ENCODE measurements at regions not wholly inside any gene's neighbourhood (a gene's known extent, or its start where the extent isn't known, plus 50 kb on each side); places are given as distances from the start of the nearest gene placed in this dataset.
A peak's percentile ranks its signal among the peaks of the same experiment; 100 is the strongest.

DNA sequence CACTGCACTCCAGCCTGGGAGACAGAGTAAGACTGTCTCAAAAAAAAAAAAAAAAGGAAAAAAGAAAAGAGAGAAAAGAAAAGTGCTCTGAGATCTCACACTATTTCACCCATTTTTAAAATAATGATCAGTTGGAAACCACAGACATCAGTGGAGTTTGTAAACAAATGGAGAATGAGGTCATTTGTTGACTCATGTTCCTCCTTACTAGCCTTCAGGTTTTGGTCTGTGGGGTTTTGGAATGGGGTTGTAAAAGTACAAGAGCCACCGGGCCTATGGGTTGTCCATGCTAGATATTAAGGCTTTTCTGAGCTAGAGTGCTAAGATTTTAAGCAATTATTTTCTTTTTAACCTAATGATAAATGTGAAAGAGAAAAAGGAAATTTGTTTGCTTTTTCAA is 104.4 kb upstream of the PRL start:
- no peak for DNase-seq

DNA sequence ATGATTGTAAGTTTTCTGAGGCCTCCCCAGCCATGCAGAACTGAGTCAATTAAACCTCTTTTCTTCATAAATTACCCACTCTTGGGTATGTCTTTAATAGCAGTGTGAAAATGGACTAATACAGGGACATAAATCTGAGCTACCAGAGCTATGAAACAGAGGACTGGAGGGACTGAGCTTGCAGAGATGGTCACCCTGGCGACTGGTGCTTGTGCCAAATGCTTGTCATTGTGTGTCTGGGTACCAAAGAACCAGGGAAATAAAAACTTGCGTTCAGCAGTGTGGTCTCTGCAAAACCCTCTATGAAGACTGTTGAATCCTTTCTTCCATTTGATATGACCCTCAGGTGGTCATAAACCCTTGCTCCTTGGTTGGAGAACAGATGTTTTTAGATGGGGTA is 105.1 kb upstream of the PRL start:
- no peak for DNase-seq

DNA sequence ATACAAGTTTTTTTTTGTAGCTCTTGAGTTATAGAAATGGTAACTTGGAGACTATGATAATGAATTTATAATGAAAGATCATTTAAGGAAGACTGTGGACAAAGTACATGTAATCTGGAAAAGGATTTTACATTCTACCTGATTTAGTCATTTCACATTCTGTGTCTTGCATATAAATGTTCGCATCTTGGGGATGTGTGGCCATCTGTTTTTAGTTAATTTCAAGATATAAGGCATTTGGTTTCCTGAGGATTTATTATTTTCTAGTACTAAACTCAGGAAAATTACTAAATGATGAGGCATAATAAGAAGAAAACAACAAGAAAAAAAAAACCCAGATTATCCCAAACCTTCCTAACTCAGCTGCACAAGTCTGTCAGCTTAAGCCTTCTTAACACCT is 112.7 kb upstream of the PRL start:
- DNase-seq = no peak

DNA sequence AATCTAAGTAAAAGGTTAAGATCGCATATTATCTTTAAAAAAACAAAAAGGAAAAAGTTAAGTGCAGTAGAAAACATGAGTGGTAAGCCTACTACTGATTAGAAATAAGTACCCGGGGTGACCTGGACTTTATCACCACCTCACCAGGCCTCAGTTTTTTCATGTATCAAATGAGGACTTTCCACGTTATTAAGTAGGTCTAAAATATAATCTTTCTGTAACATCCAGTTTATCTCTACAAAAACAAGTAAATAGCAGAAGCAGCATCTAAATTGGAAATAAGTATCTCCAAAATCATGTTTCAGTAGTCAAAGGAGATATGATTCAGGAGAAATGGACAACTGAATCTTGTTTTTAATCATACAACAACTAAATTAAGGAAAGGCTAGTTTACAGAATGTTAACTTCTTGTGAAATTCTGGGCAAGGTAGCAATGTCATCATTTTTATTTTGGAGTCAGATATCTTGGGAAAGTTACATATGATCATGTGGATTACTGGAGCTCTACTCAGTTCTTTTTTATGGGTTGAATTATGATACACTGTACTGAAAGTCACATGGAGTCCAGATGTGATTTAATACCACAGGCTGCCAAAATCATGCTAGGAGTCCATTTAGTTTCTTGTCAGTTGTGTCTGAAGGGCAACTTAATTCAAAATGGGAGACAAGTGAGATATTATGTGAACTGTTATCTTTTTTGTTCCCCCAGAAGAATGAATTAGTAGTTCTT is 114.7 kb upstream of the PRL start:
- DNase-seq = no peak

DNA sequence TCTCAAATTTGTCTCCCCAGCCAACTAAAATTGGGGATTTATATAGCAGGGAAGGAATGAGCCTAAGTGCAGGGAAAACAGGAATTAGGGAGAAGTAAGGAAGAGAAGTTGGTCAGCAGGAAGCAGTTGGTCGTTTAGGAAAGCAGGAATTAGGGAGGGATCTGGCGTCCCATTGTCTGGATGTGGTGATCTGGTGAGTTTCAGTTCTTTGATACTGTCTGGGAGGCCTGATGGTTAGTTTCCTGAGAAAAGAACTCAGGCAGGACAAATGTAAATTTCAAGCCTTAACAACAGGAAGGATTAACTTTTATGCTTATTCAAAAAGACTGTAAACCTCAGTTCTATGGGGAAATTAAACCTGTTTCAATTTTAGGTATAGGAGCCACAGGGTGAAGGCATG is 116.2 kb upstream of the PRL start:
- no peak for DNase-seq

DNA sequence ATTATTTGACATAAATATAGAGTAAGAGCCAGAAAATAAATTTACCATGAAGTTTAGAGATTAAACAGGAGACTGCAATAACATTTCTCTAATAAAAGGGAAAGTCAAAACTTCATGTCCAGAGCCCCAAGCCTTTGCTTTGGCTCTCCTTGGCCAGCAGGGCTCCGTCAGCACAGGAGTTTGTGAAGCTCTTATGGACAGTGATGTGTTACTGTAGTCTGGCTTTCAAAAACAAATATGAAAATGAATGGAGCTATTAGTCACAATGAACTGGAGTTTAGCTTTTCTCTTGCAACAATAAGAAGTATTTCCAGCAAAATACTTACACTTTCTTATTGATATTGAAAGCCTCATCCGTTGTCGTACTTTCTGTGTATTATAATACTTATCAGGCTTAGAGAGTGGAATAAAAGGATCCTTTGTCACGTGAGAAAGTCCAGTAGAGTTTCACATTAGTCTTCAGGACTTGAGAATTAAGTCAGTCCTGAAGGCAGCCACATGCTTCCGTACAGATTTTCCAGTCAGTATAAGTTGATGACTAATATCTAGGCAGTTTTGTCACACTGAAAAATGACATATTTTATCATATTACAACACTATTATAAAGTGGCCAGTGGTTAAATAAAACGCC is 117.0 kb upstream of the PRL start:
- no peak for DNase-seq

DNA sequence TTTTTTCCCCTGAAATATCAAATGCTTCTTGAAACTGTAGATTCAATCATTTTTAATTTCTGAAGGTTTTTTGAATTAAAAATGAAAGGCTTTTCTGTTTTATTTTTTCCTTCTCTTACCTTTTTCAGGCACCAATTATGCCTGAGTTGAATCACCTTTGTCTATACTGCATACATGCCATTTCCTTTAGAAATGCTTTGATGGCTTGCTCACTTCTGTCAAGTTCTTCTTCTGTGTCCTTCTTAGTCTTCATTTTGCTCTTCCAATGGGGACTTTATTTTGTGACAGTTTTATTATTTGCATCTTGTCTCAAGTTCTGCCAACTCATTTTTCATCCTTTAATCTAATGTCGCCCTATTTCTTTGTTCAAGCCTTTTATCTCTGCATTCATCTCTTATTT is 121.9 kb upstream of the PRL start:
- no peak for DNase-seq

DNA sequence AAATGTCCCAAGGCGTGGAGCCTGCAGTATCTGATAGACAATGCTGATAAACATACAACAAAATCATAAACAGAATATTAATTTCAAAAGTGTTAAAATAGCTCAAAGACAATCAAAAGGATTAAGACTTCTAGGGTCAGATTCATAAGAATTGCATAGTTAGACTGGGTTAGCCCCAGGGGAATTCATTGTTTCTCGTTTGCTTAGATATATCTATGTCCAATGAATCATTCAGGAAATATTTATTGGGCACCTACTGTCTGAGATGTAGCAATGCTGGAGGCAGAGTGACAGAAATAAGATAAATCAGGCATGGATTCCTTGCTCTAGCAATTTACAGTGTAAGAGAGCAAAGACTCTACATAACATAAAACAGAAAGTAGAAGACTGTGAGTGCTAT is 124.4 kb upstream of the PRL start:
- DNase-seq = no peak

DNA sequence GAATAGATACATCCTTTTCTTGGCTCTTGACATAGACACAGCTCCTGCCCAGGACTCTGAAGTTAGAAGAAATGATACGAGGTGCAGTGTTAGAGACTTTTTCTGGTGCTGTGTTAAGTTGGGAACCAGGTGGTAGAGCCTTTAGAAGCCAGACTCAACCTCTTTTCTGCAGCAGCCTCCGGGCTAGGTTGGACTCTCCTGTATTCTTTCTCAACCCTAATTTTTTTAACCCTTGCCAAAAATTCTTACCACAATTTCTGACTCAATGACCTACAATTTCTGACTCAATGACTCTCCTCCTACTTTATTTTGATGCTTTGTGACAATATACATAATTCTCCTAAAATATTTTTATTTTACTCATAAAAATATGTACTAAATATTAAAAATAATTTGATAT is 127.4 kb upstream of the PRL start:
- DNase-seq = no peak

DNA sequence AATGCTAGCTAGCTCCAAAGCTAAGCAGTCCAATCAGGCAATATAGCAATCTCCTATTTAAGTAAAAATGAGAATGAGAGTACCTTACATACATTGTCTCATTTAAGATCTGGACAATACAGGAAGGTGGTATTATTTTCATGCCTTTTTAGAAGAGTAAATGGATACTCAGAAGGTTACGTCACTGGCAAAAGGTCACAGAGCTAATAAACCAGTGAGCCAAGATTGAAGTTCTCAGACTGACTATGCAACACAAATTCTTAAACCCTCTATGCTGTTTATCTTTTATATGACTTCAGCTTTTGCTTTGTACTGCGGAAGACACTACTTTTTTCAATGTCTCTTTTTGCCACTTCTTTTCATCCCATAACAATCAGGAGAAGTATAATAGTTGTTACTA is 135.2 kb upstream of the PRL start:
- no peak for DNase-seq

DNA sequence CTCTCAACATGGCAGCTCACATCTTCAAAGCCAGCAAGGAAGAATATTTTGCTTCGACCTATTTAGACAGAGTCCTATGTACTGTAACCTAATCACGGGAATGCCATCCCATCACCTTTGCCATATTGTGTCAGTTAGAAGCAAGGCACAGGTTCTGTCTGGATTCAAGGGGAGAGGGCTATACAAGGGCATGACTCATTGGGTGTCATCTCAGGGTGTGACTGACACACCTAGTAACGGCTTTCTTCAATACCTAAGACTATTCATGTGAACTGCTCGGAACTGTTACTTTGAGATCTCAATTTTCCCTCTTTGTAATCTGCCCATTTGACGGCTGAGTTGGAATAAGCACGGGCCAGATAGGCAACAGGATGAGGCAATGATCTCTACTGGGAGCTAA is 135.6 kb upstream of the HDGFL1 start:
- DNase-seq = no peak

DNA sequence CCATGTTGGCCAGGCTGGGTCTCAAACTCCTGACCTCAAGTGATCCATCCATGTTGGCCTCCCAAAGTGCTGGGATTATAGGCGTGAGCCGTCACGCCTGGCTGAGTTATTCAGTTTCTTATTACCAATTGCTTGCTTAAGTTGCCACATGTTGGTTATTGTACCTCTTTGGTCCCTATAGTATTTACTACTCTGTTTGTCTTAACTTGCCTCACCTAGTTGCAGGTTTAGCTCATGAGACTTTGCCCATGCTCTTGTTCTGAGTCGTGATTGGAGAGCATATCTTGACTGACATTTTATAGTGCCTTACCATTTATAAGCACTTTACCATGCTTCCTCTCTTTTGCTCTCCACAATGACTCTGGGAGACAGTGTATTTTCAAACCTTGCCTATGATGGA is 134.2 kb upstream of the HDGFL1 start:
- no peak for DNase-seq

DNA sequence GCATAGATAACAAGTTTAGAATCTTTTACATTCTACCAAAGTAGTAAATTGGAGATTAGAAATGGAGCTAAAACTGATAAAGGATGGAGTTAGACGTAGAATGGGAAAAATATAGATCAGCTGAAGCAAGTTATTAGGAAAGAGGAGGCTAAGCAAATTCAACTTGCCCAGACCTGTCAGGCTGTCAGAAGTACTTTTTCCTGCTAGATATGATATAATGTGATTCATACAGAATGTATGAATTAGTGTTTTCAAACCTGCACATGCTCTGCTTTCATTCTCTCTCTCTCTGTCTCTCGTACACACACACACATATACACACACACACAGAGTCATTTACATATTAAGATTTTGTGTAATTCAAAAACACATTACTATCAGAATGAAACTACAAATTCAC is 133.2 kb upstream of the HDGFL1 start:
- no peak for DNase-seq

DNA sequence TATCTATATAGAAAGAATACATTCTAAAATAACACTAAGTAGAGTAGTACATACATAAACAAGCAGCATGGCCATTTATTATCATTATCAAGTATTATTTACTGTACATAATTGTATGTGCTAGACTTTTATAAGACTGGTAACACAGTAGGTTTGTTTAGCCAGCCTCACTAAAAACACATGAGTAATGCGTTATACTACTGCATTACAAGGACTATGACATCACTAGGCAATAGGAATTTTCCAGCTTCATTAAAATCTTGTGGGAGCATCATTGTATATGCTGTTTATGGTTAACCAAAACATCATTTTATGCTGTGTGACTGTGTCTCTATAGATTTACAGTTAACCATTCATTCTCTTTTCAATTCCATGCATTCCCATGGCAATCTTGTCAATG is 131.7 kb upstream of the HDGFL1 start:
- no peak for DNase-seq

DNA sequence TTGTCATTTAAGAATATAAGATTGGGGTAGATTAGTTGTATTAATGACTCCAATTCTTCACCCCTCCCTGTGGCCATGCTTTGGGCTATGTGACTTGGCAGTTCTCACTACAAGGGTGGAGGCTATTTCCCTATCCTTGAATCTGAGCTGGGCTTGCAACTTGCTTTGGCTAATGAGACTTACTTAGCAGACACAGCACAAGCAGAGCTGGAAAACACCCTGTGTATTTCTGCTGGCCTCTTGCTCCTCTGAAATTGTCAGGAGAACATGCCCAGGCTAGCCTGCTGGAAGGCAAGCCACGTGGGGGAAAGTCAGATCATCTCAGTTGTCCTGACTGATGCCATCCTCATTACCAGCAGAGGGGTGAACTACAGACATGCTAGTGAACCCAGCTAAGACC is 126.5 kb upstream of the HDGFL1 start:
- peak in 1 of 3 experiments; percentile 3 for DNase-seq

DNA sequence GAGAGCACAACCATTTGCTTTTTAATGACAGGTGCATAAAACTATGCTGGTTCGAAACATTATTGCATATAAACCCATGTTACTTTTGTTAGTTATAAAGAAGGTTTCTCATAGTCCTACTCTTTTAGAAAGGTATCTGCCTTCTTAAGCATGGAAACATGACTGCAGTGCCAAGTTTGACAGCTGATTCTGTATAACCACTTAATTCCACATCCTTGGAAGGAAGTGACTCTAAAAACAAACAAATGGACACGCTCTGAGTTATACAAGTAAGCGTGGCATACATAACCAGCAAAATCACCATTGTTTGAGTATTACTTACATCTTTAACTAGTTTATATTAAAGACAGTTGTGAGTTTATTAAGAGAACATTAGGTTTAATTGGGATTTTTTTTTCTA is 125.0 kb upstream of the HDGFL1 start:
- no peak for DNase-seq

DNA sequence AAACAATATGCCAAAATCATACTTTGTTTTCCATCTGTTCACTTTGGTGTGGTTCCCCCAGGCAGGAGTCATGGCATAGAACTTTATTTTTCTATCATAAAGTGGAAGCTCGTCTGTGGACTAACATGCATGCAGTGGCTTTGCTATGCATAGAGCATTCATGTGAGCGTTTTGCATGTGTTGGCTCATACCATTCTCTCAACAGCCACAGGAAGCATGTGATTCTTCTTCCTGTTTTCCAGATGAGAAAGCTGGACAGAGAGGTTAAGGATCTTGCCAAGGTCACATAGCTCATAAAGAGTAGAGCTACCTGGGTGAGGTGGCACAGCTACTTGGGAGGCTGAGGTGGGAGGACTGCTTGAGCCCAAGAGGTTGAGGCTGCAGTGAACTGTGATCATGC is 123.4 kb upstream of the HDGFL1 start:
- no peak for DNase-seq

DNA sequence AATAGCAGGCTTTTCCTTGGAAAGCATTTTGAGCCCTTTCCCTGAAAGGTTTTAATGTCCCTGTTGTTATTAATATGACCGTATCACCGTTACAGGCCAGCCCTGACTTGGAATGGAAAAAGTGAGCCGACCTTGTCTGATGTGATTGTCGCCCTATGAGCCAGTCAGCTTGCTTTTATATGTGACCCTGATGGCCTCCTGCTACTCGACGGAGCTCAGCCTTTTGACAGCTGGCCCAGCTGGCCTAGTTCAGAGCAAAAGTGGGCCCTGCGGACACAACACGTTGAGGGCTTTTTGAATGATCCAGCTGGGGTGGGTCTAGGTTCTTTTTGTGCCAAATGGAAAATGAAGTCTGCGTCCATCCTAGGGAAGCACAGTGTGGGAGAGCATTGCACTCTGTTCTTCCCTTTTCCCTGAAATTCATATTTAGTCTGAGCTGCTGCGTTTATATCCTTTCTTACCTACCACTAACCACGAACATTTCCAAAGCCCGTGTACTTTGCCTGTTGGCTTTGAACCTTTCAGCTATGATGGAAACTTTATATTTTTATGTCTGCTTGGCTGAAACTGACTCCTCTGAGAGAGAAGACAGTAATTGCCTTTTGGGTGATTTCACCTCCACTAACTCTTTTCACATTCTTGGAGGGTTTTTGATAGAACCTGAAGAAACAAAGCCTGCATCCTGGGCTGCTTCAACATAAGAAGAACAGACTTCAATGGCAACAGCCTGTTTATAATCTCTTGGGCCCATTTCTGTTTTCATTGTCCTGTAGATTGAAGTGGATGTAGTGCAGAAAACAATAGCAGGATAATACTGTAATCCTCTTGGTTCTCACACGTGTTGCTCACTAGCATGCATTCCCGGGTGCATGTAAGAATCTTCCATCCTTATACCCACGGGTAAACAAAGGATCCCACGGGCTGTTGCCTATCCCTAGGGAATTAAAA is 121.8 kb upstream of the HDGFL1 start:
- no peak for DNase-seq

DNA sequence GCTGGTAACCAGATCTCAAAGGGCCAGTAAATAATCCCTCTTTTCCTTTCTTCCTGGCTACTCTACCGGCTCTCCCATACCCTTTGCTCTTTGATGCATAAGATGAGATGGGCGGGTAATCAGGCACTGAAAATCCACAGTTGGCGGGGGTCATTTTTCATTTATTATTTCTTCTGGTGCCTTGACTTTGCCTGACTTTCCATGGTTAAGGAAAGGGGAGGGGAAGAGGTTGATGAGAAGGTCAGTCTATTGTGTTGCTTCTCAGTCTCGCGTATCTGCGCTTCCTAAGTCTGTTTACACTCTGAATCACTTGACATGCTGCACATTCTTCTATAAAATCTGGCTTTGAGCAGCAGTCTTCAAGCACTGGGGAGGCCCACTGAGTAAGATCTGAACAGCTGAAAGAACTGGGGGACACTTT is 121.1 kb upstream of the HDGFL1 start:
- DNase-seq = peak in 1 of 3 experiments; percentile 9

DNA sequence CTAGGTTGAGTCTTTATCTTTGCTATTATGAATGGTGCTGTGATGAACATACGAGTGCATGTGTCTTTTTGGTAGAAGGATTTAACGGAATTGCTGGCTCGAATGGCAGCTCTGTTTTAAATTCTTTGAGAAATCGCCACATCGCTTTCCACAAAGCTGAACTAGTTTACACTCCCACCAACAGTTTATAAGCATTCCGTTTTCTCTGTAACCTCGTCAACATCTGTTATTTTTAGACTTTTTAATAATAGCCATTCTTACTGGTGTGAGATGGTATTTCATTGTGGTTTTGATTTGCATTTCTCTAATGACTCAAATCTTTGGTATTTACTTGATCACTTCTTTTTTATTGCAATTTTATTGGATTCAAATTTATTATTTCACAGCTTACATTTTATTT is 117.4 kb upstream of the HDGFL1 start:
- DNase-seq = no peak

DNA sequence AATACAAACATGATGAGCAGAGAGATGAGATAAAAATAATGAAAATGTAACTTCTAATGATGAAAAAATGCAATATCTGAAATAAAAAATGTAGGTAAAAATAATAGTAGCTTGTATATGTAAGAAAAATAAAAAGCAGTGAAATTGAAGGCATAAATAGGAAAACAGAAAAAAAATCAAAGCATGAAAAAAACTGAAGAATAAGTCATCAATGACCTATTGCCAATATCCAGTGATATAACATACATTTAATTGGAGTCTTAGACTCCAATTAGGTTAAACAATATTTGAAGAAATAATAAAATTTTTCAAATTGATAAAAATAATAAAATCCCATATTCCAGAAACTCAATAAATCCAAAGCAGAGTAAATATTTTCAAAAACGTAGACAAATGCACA is 114.0 kb upstream of the HDGFL1 start:
- DNase-seq = no peak

DNA sequence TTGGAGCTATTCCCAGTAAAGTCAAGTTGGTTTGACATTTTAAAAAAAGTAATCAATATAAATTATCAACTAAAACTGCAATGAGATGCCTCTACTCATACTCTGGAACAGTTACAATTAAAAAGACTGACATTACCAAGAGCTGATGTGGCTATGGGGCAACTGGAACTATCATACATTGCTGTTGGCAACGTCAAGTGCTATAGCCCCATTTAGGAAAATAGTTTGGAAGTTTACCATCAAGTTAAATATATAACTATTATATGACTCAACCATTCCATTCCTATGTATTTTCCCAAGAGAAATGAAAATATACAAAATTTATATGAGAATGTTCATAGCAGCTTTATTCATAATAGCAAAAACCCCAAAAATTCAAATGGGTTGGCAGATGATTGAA is 111.4 kb upstream of the HDGFL1 start:
- no peak for DNase-seq

DNA sequence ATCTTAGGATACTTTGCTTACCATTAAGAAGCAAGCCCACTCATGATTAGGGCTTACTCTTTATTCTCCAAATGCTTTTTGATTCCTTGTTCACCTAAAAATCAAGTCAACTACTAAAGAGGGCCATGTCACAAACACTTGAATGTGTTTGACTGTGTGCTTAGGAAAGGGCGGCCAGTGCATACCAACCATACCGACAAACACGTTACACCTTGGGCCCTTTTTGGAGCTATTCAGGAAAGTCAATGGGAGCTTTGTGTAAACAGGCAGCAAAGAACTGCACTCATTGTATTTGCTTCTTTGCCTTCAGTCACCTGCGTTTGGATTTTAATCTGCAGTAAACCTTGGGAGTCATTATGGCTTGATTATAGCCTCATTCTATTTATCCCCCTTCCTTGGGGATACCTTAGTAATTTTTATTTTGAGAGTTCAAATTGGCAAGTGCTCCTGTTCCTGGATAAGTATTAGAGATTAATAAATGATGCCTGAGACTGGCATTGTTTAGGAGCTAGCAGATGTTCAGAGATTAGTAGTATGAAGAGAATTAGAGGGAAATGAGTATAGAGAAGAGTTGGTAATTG is 102.6 kb upstream of the HDGFL1 start:
- DNase-seq = peak in 1 of 3 experiments; percentile 17

DNA sequence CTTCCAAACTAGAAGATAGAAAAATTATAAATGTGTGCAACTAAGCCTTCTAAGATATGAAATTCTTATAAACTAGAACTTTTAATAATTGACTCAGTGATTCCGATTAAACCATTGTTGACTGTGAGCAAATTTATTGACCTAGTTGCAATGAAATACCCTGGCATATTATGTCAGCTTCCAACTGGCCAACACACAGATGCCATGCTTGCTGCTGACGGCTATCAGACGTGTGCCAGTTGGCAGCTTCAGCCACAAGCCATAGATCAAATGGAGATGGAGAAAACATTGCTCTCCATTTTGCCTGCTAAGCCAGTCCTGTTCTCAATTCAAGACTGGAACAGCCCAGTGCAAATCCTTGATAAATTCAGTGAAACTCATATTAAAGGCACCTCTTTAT is 101.7 kb upstream of the HDGFL1 start:
- DNase-seq = no peak

Data from NCI-H1417 (cell line).